HEK293 (cell line): ENCODE measurements at regions not wholly inside any gene's neighbourhood (a gene's known extent, or its start where the extent isn't known, plus 50 kb on each side); places are given as distances from the start of the nearest gene placed in this dataset.

Experiments
- CTCF ChIP-seq: fragments of 450-650 bp; formaldehyde crosslinking; IDR thresholded peaks from 2 replicates; pipeline ENCODE4 v1.5.1; 2016; ENCODE audit warnings: missing biosample characterization, missing genetic modification characterization
- ELK4 ChIP-seq: IDR thresholded peaks from 2 replicates; pipeline ENCODE4 v1.6.1; 2011; ENCODE audit warnings: mild to moderate bottlenecking, low read depth, low read length, borderline replicate concordance
- REST ChIP-seq: fragments of 450-650 bp; formaldehyde crosslinking; IDR thresholded peaks from 2 replicates; pipeline ENCODE4 v1.5.1; 2016; ENCODE audit warnings: missing biosample characterization, missing genetic modification characterization
- SCRT2 ChIP-seq: fragments of 450-650 bp; formaldehyde crosslinking; IDR thresholded peaks from 2 replicates; pipeline ENCODE4 v1.5.1; 2016; ENCODE audit warnings: missing biosample characterization, missing genetic modification characterization
- SETDB1 ChIP-seq: IDR thresholded peaks from one replicate; pipeline ENCODE4 v1.6.1; 2017; ENCODE audit warnings: mild to moderate bottlenecking, low read length, moderate library complexity, mixed read lengths; ENCODE audit not compliant: insufficient read length
- ZBTB8A ChIP-seq: fragments of 450-650 bp; formaldehyde crosslinking; IDR thresholded peaks from 2 replicates; pipeline ENCODE4 v1.5.1; 2016; ENCODE audit warnings: missing biosample characterization, missing genetic modification characterization
- ZNF433 ChIP-seq: fragments of 450-650 bp; formaldehyde crosslinking; IDR thresholded peaks from 2 replicates; pipeline ENCODE4 v1.5.1; 2016; ENCODE audit warnings: missing biosample characterization, missing genetic modification characterization, low read depth
- ZNF549 ChIP-seq: fragments of 450-650 bp; IDR thresholded peaks from 2 replicates; pipeline ENCODE4 v1.5.1; 2018; ENCODE audit warnings: missing biosample characterization, missing genetic modification characterization, mild to moderate bottlenecking, inconsistent platforms, moderate library complexity
- ZNF792 ChIP-seq: fragments of 450-650 bp; formaldehyde crosslinking; IDR thresholded peaks from 2 replicates; pipeline ENCODE4 v1.5.1; 2016; ENCODE audit warnings: missing biosample characterization, missing genetic modification characterization
- ZNF843 ChIP-seq: fragments of 450-650 bp; formaldehyde crosslinking; IDR thresholded peaks from 2 replicates; pipeline ENCODE4 v1.5.1; 2016; ENCODE audit warnings: missing biosample characterization, missing genetic modification characterization

GRCh38 chr4:17013382-17014006 is 115.0 kb upstream of the LDB2 start:
- TF ChIP-seq SCRT2 (tag by site-specific recombination) (no peak), CTCF (tag by site-specific recombination) (no peak), ZNF433 (tag by site-specific recombination) (no peak), ZBTB8A (tag by site-specific recombination) (no peak), REST (tag by site-specific recombination) (no peak), ELK4 (no peak), ZNF843 (tag by site-specific recombination) (no peak), ZNF549 (tag by site-specific recombination) (no peak), ZNF792 (tag by site-specific recombination) (no peak), SETDB1 (no peak)
